GM12872 (cell line): ENCODE measurements at regions not wholly inside any gene's neighbourhood (a gene's known extent, or its start where the extent isn't known, plus 50 kb on each side); places are given as distances from the start of the nearest gene placed in this dataset.

Experiments
- CTCF ChIP-seq: IDR thresholded peaks from 3 replicates; pipeline ENCODE4 v1.5.1; 2011; ENCODE audit warnings: low read depth, mild to moderate bottlenecking, low read length, moderate library complexity; ENCODE audit not compliant: insufficient read depth

DNA sequence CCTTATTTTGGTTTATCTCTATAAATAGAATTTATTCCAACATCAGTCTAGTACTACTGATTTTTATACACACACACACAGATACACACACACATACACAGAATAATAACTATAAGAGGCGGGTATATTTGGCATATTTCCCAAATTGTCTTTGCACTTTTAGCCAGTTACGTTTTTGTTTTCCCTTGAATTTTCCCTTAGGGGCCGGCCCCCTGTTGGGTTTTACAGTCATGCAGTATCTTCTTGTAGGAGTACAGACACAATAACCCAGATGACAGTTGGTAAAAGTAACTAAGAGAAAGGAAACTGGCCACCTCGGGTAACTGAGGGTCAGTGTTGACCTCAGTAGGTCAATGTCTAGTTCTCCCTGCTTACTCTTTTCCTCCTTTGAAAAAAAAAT, 50.9 kb downstream of the DISP1 start:
- TF ChIP-seq CTCF: no peak

DNA sequence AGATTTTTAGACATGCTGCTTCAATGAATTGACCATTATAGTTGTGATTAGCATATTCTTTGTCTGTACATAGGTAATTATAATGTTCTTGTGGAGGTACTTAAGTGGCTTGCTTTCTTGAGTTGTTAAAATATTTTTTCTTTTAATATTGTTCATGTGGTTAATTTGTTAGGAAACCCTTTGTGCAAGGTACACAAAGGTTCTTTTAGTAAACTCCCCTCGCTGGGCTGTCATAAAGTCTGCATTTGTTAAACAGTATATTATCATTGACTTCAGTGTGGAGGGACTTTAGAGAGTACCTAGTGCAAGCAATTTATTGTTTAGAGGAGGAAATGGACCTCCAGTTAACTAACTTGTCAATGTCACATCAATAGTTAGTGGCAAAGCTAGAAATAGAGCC, 52.5 kb downstream of the DISP1 start:
- TF ChIP-seq CTCF: no peak

- TF ChIP-seq CTCF: no peak
Observed at GRCh38 chr1:222876182-222876581, 61.3 kb downstream of the DISP1 start.

- TF ChIP-seq CTCF: no peak
Observed at GRCh38 chr1:222877854-222878253, 63.0 kb downstream of the DISP1 start.

DNA sequence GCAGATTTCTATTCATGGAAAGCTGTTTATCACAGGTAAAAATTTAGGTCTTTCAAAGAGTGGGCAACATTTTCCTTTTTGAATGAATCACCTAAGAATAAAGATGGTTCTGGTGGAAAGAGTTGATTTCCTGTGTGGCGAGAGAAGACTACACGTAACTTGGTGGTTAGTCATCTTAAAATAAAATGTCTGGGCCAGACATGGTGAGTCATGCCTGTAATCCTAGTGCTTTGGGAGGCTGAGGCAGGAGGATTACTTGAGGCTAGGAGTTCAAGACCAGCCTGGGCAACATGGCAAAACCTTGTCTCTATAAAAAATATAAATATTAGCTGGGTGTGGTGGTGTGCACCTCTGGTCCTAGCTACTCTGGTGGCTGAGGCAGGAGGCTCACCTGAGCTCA, 65.7 kb downstream of the DISP1 start:
- TF ChIP-seq CTCF: no peak

GRCh38 chr1:222886194-222886854, 71.5 kb downstream of the DISP1 start:
- no peak for TF ChIP-seq CTCF

DNA sequence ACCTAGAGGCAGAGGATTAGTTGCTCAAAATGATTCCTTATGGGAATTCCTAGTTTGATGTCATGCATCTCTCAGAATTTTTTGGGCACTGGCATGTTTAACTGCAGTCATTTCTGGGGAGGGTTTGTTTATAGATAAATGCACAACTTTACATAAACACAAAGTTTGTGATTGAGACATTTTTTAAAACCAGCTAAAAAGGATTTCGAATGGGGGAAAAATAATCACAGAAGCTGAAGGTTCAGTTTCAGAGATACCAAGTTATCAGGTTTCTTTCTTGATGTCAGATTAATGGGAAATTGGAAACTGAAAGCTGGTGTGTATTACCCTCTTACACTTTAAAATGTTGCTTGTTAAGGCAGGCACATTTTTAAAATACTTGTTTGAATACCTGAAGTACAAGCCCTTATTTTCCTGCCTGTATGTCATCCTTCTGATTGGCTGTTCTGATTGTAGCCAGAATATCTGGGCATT, 72.1 kb downstream of the DISP1 start:
- TF ChIP-seq CTCF: no peak
